IPS-NIHi7 (cell line): ENCODE measurements at regions not wholly inside any gene's neighbourhood (a gene's known extent, or its start where the extent isn't known, plus 50 kb on each side); places are given as distances from the start of the nearest gene placed in this dataset.
A peak's percentile ranks its signal among the peaks of the same experiment; 100 is the strongest.

ENCODE experiments used
- DNase-seq: peaks from one replicate; pipeline ENCODE4 v3.0.0; 2012; ENCODE audit warnings: mixed read lengths; ENCODE audit errors: extremely low spot score

- no peak for DNase-seq
These were observed 144.6 kb downstream of the TPH2 start for GRCh38 chr12:72082986-72083820.

- DNase-seq, result no peak
These were observed 145.4 kb downstream of the TPH2 start for GRCh38 chr12:72084061-72084460.

GRCh38 chr12:72084880-72085279 lies 146.2 kb downstream of the TPH2 start:
- no peak for DNase-seq

GRCh38 chr12:72089678-72090077 lies 151.0 kb downstream of the TPH2 start:
- DNase-seq, result no peak

GRCh38 chr12:72093424-72093823 lies 154.8 kb downstream of the TPH2 start:
- no peak for DNase-seq

- no peak for DNase-seq
These were observed 155.3 kb downstream of the TPH2 start for GRCh38 chr12:72093930-72094329.

GRCh38 chr12:72094490-72094889 lies 155.8 kb downstream of the TPH2 start:
- no peak for DNase-seq

- DNase-seq, result no peak
These were observed 156.4 kb downstream of the TPH2 start for GRCh38 chr12:72095025-72095424.

GRCh38 chr12:72098622-72099021 lies 160.0 kb downstream of the TPH2 start:
- DNase-seq, result no peak

- no peak for DNase-seq
These were observed 162.2 kb downstream of the TPH2 start for GRCh38 chr12:72100854-72101253.

- no peak for DNase-seq
These were observed 163.5 kb downstream of the TPH2 start for GRCh38 chr12:72102150-72102549.

GRCh38 chr12:72105849-72106248 lies 166.3 kb upstream of the TRHDE start:
- DNase-seq, result no peak

GRCh38 chr12:72110937-72111650 lies 161.1 kb upstream of the TRHDE start:
- DNase-seq, result no peak

- no peak for DNase-seq
These were observed 160.5 kb upstream of the TRHDE start for GRCh38 chr12:72111706-72112105.

- peak; percentile 35 for DNase-seq
These were observed 138.6 kb upstream of the TRHDE start for GRCh38 chr12:72133497-72134055.

- DNase-seq, result no peak
These were observed 137.7 kb upstream of the TRHDE start for GRCh38 chr12:72134246-72135020.

- DNase-seq, result no peak
These were observed 137.2 kb upstream of the TRHDE start for GRCh38 chr12:72135021-72135301.

GRCh38 chr12:72136792-72137191 lies 135.4 kb upstream of the TRHDE start:
- no peak for DNase-seq

GRCh38 chr12:72139411-72139810 lies 132.8 kb upstream of the TRHDE start:
- no peak for DNase-seq

- no peak for DNase-seq
These were observed 130.8 kb upstream of the TRHDE start for GRCh38 chr12:72141381-72141780.

GRCh38 chr12:72144553-72144952 lies 127.6 kb upstream of the TRHDE start:
- DNase-seq, result no peak

- no peak for DNase-seq
These were observed 125.7 kb upstream of the TRHDE start for GRCh38 chr12:72146495-72146894.
